ENCODE measurements at regions not wholly inside any gene's neighbourhood (a gene's known extent, or its start where the extent isn't known, plus 50 kb on each side); places are given as distances from the start of the nearest gene placed in this dataset.
"Not testable (repeated sequence)": the region's sequence is repeated elsewhere in the genome, so short reads cannot be mapped to it uniquely, and the experiment has no call there.

DNA sequence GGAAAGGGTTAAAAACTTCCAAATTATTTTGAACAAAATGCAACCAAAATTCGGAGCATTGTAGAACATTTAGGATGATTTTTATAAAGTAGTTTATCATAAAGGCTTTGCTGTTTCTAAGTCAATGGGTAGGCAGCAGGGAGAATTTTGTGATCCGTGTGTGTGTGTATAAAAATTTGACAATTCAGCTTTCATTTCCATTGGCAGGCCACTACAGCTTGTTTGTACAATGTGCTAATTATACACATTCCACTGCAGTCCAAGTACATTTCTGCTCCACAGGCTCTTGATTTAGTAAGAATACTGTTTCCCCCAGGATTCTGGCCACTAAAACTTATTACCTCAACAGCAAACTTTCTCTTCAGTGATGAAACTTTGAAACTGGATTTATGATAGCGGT lies 71.8 kb upstream of the LTBP1 start:
- DNase-seq (ENCODE audit: low spot score): peak; percentile 70

DNA sequence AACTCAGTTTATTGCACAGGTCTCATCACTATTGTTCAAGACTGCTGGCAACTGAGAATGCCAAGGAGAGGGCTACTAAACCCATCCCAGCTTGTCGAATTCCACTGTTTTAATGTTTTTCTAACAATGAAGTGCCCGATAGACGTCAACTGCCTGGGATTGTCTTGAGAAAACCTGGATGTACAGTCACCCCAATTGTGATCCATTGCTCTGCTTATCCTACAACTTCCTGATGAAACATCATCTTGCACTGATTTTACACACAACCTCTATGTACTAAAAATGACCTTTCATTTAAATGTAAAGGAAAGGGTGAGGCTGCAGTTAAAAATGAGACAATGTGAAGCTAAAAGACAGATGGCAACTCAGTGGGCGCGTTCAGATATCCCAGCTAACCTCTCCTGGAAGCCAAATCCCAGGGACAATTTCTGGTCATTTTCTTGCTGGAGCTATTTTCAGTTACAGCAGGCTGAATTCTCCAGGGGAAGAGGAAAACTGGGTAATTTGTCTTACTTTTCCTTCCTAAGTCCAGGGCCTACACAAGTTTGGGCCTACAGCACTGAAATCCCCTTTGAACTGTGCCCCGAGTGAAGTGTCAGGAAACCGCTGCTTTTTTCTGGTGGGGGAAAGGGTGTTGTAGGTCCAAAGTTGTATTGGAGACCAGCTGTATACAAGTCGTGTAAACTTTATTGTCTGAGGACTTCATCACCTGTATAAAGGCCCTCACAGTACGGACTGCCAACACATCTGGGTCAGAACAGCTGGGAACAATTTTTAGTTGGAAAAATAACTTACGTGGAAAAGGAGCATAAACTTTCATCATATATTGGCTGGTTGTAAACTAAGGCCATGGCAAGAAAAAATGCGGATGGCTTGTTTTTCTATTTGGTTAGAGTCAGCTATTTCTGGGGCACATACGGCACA lies 68.9 kb upstream of the LTBP1 start:
- DNase-seq (ENCODE audit: low spot score): no peak

- DNase-seq (ENCODE audit: low spot score): not testable (repeated sequence)
Observed at GRCh38 chr2:32879943-32880342, 66.8 kb upstream of the LTBP1 start.

- no peak for DNase-seq (ENCODE audit: low spot score)
Observed at GRCh38 chr2:32882816-32883810, 63.6 kb upstream of the LTBP1 start.

GRCh38 chr2:32884346-32884745 lies 62.4 kb upstream of the LTBP1 start:
- DNase-seq (ENCODE audit: low spot score): no peak

DNA sequence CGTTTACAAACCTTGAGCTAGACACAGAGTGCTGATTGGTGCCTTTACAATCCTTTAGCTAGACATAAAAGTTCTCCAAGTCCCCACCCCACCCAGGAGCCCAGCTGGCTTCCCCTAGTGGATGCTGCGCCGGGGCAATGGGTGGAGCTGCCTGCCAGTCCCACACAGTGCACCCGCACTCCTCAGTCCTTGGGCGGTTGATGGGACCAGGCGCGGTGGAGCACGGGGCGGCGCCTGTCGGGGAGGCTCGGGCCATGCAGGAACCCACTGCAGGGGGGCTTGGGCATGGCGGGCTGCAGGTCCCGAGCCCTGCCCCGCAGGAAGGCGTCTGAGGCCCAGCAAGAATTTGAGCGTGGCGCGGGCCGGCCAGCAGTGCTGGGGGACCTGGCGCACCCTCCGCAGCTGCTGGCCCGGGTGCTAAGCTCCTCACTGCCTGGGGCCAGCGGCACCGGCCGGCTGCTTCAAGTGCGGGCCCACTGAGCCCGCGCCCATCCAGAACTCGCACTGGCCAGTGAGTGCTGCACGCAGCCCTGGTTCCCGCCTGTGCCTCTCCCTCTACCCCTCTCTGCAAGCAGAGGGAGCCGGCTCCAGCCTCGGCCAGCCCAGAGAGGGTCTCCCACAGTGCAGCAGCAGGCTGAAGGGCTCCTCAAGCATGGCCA lies 60.2 kb upstream of the LTBP1 start:
- DNase-seq (ENCODE audit: low spot score): not testable (repeated sequence)

- no peak for DNase-seq (ENCODE audit: low spot score)
Observed at GRCh38 chr2:32887125-32887524, 59.6 kb upstream of the LTBP1 start.

- DNase-seq (ENCODE audit: low spot score): no peak
Observed at GRCh38 chr2:32894119-32894728, 52.5 kb upstream of the LTBP1 start.

GRCh38 chr2:32895424-32895823 lies 51.3 kb upstream of the LTBP1 start:
- no peak for DNase-seq (ENCODE audit: low spot score)
